ENCODE measurements at regions not wholly inside any gene's neighbourhood (a gene's known extent, or its start where the extent isn't known, plus 50 kb on each side); places are given as distances from the start of the nearest gene placed in this dataset.

- no peak for DNase-seq
Observed at GRCh38 chr7:13047061-13047460, 359.6 kb downstream of the ARL4A start.

- no peak for DNase-seq
Observed at GRCh38 chr7:13049946-13050345, 362.5 kb downstream of the ARL4A start.

GRCh38 chr7:13050703-13051102 is 363.3 kb downstream of the ARL4A start:
- DNase-seq, result no peak

- DNase-seq, result no peak
Observed at GRCh38 chr7:13055732-13056368, 368.4 kb downstream of the ARL4A start.

- no peak for DNase-seq
Observed at GRCh38 chr7:13057462-13058200, 370.2 kb downstream of the ARL4A start.

- DNase-seq, result no peak
Observed at GRCh38 chr7:13060173-13060572, 372.7 kb downstream of the ARL4A start.

- no peak for DNase-seq
Observed at GRCh38 chr7:13061115-13061514, 373.7 kb downstream of the ARL4A start.

- DNase-seq, result no peak
Observed at GRCh38 chr7:13062631-13063030, 375.2 kb downstream of the ARL4A start.

- no peak for DNase-seq
Observed at GRCh38 chr7:13067036-13067435, 379.6 kb downstream of the ARL4A start.

- DNase-seq, result no peak
Observed at GRCh38 chr7:13068032-13068431, 380.6 kb downstream of the ARL4A start.

GRCh38 chr7:13069841-13070240 is 382.4 kb downstream of the ARL4A start:
- no peak for DNase-seq

GRCh38 chr7:13072014-13072413 is 384.6 kb downstream of the ARL4A start:
- DNase-seq, result no peak

GRCh38 chr7:13077466-13077865 is 390.0 kb downstream of the ARL4A start:
- no peak for DNase-seq

- DNase-seq, result no peak
Observed at GRCh38 chr7:13078105-13078504, 390.7 kb downstream of the ARL4A start.

GRCh38 chr7:13090959-13091358 is 403.5 kb downstream of the ARL4A start:
- no peak for DNase-seq

- DNase-seq, result no peak
Observed at GRCh38 chr7:13091974-13092707, 404.7 kb downstream of the ARL4A start.

- DNase-seq, result no peak
Observed at GRCh38 chr7:13092708-13093005, 405.2 kb downstream of the ARL4A start.

GRCh38 chr7:13093160-13093559 is 405.7 kb downstream of the ARL4A start:
- no peak for DNase-seq

GRCh38 chr7:13097499-13097898 is 410.1 kb downstream of the ARL4A start:
- DNase-seq, result no peak

GRCh38 chr7:13098161-13098560 is 410.7 kb downstream of the ARL4A start:
- no peak for DNase-seq

- peak; percentile 77 for DNase-seq
Observed at GRCh38 chr7:13099154-13099795, 411.8 kb downstream of the ARL4A start.

- peak; percentile 30 for DNase-seq
Observed at GRCh38 chr7:13104128-13104527, 416.7 kb downstream of the ARL4A start.

- no peak for DNase-seq
Observed at GRCh38 chr7:13105209-13105608, 417.8 kb downstream of the ARL4A start.

- DNase-seq, result no peak
Observed at GRCh38 chr7:13106513-13106912, 419.1 kb downstream of the ARL4A start.

Measured in activated CD4-positive, alpha-beta T cell treated with anti-CD3 and anti-CD28 coated beads, Interleukin-10, Interleukin-2, amounts not matched to agents 100 ng/mL and 50 ng/mL, durations not matched to agents 16 hours and 8 hours (primary cell).